ENCODE measurements at regions not wholly inside any gene's neighbourhood (a gene's known extent, or its start where the extent isn't known, plus 50 kb on each side); places are given as distances from the start of the nearest gene placed in this dataset.

- ATAC-seq (ENCODE audit: low read depth) (no peak), DNase-seq (ENCODE audit: low spot score) (no peak)
Measured at GRCh38 chrX:112163906-112164305, 81.3 kb upstream of the TRPC5 start.

GRCh38 chrX:112148397-112148796, 65.8 kb upstream of the TRPC5 start:
- no peak for ATAC-seq (ENCODE audit: low read depth)
- Histone ChIP-seq H3K9me3 (ENCODE audit: severe bottlenecking) (no peaks in the 10 kb centered on the region), H3K27ac (ENCODE audit: poor library complexity, severe bottlenecking) (no peak overlapping the region), H3K4me3 (ENCODE audit: severe bottlenecking) (no peak overlapping the region), H3K4me1 (ENCODE audit: insufficient read depth, poor library complexity, severe bottlenecking) (no peaks in the 10 kb centered on the region), H3K36me3 (ENCODE audit: low read depth) (no peaks in the 10 kb centered on the region), H3K27me3 (ENCODE audit: insufficient read depth, poor library complexity, severe bottlenecking) (no peaks in the 10 kb centered on the region)
- TF ChIP-seq, protein P1, sequence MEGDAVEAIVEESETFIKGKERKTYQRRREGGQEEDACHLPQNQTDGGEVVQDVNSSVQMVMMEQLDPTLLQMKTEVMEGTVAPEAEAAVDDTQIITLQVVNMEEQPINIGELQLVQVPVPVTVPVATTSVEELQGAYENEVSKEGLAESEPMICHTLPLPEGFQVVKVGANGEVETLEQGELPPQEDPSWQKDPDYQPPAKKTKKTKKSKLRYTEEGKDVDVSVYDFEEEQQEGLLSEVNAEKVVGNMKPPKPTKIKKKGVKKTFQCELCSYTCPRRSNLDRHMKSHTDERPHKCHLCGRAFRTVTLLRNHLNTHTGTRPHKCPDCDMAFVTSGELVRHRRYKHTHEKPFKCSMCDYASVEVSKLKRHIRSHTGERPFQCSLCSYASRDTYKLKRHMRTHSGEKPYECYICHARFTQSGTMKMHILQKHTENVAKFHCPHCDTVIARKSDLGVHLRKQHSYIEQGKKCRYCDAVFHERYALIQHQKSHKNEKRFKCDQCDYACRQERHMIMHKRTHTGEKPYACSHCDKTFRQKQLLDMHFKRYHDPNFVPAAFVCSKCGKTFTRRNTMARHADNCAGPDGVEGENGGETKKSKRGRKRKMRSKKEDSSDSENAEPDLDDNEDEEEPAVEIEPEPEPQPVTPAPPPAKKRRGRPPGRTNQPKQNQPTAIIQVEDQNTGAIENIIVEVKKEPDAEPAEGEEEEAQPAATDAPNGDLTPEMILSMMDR (IDR thresholded peaks at IDR 0.05; ENCODE audit: poor library complexity, severe bottlenecking), result no peak
- DNase-seq (ENCODE audit: low spot score), result no peak

More at GRCh38 chrX:112163906-112164305, 81.3 kb upstream of the TRPC5 start:
- Histone ChIP-seq H3K4me1 (ENCODE audit: insufficient read depth, poor library complexity, severe bottlenecking) (no peaks in the 10 kb centered on the region), H3K27ac (ENCODE audit: poor library complexity, severe bottlenecking) (no peak overlapping the region), H3K36me3 (ENCODE audit: low read depth) (no peaks in the 10 kb centered on the region), H3K27me3 (ENCODE audit: insufficient read depth, poor library complexity, severe bottlenecking) (no peaks in the 10 kb centered on the region), H3K9me3 (ENCODE audit: severe bottlenecking) (no peaks in the 10 kb centered on the region), H3K4me3 (ENCODE audit: severe bottlenecking) (no peak overlapping the region)
- TF ChIP-seq, protein P1 (IDR thresholded peaks at IDR 0.05; ENCODE audit: poor library complexity, severe bottlenecking), result no peak

GRCh38 chrX:112147206-112147605, 64.6 kb upstream of the TRPC5 start:
- DNase-seq (ENCODE audit: low spot score), result no peak
- TF ChIP-seq, protein P1 (IDR thresholded peaks at IDR 0.05; ENCODE audit: poor library complexity, severe bottlenecking), result peak; percentile 27

DNA sequence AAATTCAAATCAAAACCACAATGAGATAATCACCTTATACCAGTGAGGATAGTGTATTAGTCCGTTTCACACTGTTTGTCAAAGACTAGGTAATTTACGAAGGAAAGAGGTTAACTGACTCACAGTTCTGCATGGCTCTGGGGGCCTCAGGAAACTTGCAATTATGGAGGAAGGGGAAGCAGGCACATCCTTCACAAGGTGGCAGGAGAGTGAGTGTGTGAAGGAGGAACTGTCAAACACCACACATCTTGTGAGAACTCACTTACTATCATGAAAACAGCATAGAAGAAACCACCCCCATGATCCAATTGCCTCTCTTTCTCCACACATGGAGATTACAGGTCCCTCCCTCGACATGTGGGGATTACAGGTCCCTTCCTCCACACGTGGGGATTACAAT, 54.7 kb upstream of the TRPC5 start:
- ATAC-seq (ENCODE audit: low read depth) (no peak), DNase-seq (ENCODE audit: low spot score) (no peak)
- H3K27me3 ChIP-seq (ENCODE audit: insufficient read depth, poor library complexity, severe bottlenecking), result no peaks in the 10 kb centered on the region
- H3K9me3 ChIP-seq (ENCODE audit: severe bottlenecking), result no peaks in the 10 kb centered on the region
- no peaks in the 10 kb centered on the region for H3K4me1 ChIP-seq (ENCODE audit: insufficient read depth, poor library complexity, severe bottlenecking)
- H3K36me3 ChIP-seq (ENCODE audit: low read depth), result no peaks in the 10 kb centered on the region
- H3K4me3 ChIP-seq (ENCODE audit: severe bottlenecking), result no peak overlapping the region
- TF ChIP-seq, protein P1 (IDR thresholded peaks at IDR 0.05; ENCODE audit: poor library complexity, severe bottlenecking), result no peak
- no peak overlapping the region for H3K27ac ChIP-seq (ENCODE audit: poor library complexity, severe bottlenecking)

More at GRCh38 chrX:112147206-112147605, 64.6 kb upstream of the TRPC5 start:
- no peak overlapping the region for H3K27ac ChIP-seq (ENCODE audit: poor library complexity, severe bottlenecking)
- H3K4me1 ChIP-seq (ENCODE audit: insufficient read depth, poor library complexity, severe bottlenecking), result no peaks in the 10 kb centered on the region
- H3K4me3 ChIP-seq (ENCODE audit: severe bottlenecking), result no peak overlapping the region
- ATAC-seq (ENCODE audit: low read depth), result no peak
- no peaks in the 10 kb centered on the region for H3K9me3 ChIP-seq (ENCODE audit: severe bottlenecking)
- no peaks in the 10 kb centered on the region for H3K36me3 ChIP-seq (ENCODE audit: low read depth)
- H3K27me3 ChIP-seq (ENCODE audit: insufficient read depth, poor library complexity, severe bottlenecking), result no peaks in the 10 kb centered on the region
